ENCODE measurements at regions not wholly inside any gene's neighbourhood (a gene's known extent, or its start where the extent isn't known, plus 50 kb on each side); places are given as distances from the start of the nearest gene placed in this dataset.
"Not testable (repeated sequence)": the region's sequence is repeated elsewhere in the genome, so short reads cannot be mapped to it uniquely, and the experiment has no call there.

GRCh38 chr14:53273671-53274072 lies 120.5 kb upstream of the DDHD1 start:
- DNase-seq (ENCODE audit: low spot score): no peak

GRCh38 chr14:53265025-53265424 lies 111.9 kb upstream of the DDHD1 start:
- no peak for DNase-seq (ENCODE audit: low spot score)

GRCh38 chr14:53260928-53261327 lies 107.8 kb upstream of the DDHD1 start:
- DNase-seq (ENCODE audit: low spot score): no peak

- no peak for DNase-seq (ENCODE audit: low spot score)
These were observed 107.2 kb upstream of the DDHD1 start for GRCh38 chr14:53260286-53260685.

GRCh38 chr14:53252141-53252540 lies 99.0 kb upstream of the DDHD1 start:
- no peak for DNase-seq (ENCODE audit: low spot score)

- no peak for DNase-seq (ENCODE audit: low spot score)
These were observed 95.9 kb upstream of the DDHD1 start for GRCh38 chr14:53249059-53249458.

- DNase-seq (ENCODE audit: low spot score): no peak
These were observed 94.7 kb upstream of the DDHD1 start for GRCh38 chr14:53247596-53248370.

- DNase-seq (ENCODE audit: low spot score): not testable (repeated sequence)
These were observed 89.8 kb upstream of the DDHD1 start for GRCh38 chr14:53242898-53243297.

GRCh38 chr14:53237488-53237887 lies 84.4 kb upstream of the DDHD1 start:
- DNase-seq (ENCODE audit: low spot score): no peak

- DNase-seq (ENCODE audit: low spot score): no peak
These were observed 83.6 kb upstream of the DDHD1 start for GRCh38 chr14:53236708-53237107.

- no peak for DNase-seq (ENCODE audit: low spot score)
These were observed 78.0 kb upstream of the DDHD1 start for GRCh38 chr14:53231171-53231570.

GRCh38 chr14:53228966-53229365 lies 75.8 kb upstream of the DDHD1 start:
- no peak for DNase-seq (ENCODE audit: low spot score)

GRCh38 chr14:53227154-53227718 lies 74.1 kb upstream of the DDHD1 start:
- no peak for DNase-seq (ENCODE audit: low spot score)

- no peak for DNase-seq (ENCODE audit: low spot score)
These were observed 73.4 kb upstream of the DDHD1 start for GRCh38 chr14:53226553-53226952.

GRCh38 chr14:53220914-53221313 lies 67.8 kb upstream of the DDHD1 start:
- no peak for DNase-seq (ENCODE audit: low spot score)

- no peak for DNase-seq (ENCODE audit: low spot score)
These were observed 65.0 kb upstream of the DDHD1 start for GRCh38 chr14:53218161-53218560.

GRCh38 chr14:53217316-53217994 lies 64.3 kb upstream of the DDHD1 start:
- DNase-seq (ENCODE audit: low spot score): peak; percentile 45

- not testable (repeated sequence) for DNase-seq (ENCODE audit: low spot score)
These were observed 63.8 kb upstream of the DDHD1 start for GRCh38 chr14:53216955-53217315.

- DNase-seq (ENCODE audit: low spot score): not testable (repeated sequence)
These were observed 63.4 kb upstream of the DDHD1 start for GRCh38 chr14:53216478-53216877.

- DNase-seq (ENCODE audit: low spot score): no peak
These were observed 62.0 kb upstream of the DDHD1 start for GRCh38 chr14:53215101-53215500.

GRCh38 chr14:53214384-53214783 lies 61.3 kb upstream of the DDHD1 start:
- DNase-seq (ENCODE audit: low spot score): no peak

- DNase-seq (ENCODE audit: low spot score): no peak
These were observed 60.6 kb upstream of the DDHD1 start for GRCh38 chr14:53213761-53214160.

- DNase-seq (ENCODE audit: low spot score): no peak
These were observed 56.2 kb upstream of the DDHD1 start for GRCh38 chr14:53209370-53209769.
